ENCODE measurements at regions not wholly inside any gene's neighbourhood (a gene's known extent, or its start where the extent isn't known, plus 50 kb on each side); places are given as distances from the start of the nearest gene placed in this dataset.

GRCh38 chr12:123057513-123058265 lies 77.2 kb downstream of the ARL6IP4 start:
- no peak for TF ChIP-seq CTCF (conservative IDR thresholded peaks at IDR 0.05; ENCODE audit: low read depth in 2 of 2)
- TF ChIP-seq STAT1 (IDR thresholded peaks at IDR 0.05; ENCODE audit: unreplicated experiment): no peak
- TF ChIP-seq POLR2AphosphoS5 (IDR thresholded peaks at IDR 0.05; ENCODE audit: low read depth): no peak
- TF ChIP-seq JUNB (IDR thresholded peaks at IDR 0.05; ENCODE audit: unreplicated experiment): no peak
- TF ChIP-seq ETS1 (IDR thresholded peaks at IDR 0.05): no peak
